ENCODE measurements at regions not wholly inside any gene's neighbourhood (a gene's known extent, or its start where the extent isn't known, plus 50 kb on each side); places are given as distances from the start of the nearest gene placed in this dataset.

DNA sequence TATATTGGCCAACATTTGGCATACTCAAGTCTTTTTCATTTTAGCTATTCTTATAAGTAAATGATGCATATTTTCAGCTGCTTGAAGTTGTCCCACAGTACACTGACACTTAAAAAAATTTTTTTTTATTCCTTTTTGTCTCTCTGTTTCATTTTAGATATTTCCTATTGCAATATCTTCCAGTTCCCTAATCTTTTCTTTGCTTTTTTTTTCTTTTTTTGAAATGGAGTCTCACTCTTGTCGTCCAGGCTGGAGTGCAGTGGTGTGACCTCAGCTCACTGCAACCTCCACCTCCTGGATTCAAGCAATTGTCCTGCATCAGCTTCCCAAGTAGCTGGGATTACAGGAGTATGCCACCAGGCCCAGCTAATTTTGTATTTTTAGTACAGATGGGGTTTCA lies 217.4 kb upstream of the KRR1 start:
- DNase-seq, result no peak

DNA sequence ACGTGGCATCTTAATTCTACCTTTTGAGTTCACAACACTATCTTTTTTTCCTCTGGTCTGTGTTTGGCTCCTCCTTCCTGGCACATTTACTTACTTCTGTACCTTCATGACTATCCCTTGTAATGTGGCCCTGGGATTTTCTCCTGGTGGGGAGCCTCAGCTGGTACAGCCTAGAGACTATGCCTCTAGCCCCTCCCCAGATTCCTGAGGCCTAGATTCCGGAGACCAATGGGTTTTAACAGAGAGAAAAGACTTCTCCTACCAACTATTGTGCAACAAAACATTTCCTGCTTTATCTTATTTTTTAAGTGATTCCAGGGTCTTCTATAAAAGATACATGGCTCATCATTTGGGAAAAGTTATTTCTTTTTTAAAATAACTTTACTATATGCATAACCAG lies 216.2 kb upstream of the KRR1 start:
- DNase-seq, result no peak

DNA sequence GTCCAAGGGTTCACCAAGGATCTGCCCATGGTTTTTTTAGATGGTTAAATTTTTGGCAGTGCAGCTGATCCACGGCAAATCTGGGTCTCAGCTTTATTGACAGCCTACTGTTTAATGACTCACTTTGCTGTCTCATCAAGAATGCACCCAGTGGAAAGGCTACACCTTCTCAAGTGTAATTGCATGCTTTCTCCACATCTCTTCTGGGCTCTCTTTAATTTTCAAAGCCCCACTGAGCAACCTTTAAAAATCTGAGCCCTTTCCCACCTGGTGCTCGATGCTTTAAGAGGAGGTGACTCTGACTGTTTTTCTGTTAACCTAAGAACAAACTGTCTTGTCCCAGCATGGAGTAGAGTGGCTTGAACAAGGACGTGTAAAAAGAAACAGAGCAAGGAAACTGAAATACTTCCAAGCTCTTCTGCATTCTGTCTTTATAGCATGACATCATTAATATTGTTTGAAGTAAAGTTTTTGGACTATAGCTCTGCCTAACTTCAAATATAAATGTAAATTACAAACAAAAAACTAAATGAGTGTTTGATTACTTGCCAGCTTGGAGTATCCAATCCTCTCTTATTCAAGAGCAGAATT lies 214.2 kb upstream of the KRR1 start:
- peak in 1 of 2 donors; percentile 51 for DNase-seq

DNA sequence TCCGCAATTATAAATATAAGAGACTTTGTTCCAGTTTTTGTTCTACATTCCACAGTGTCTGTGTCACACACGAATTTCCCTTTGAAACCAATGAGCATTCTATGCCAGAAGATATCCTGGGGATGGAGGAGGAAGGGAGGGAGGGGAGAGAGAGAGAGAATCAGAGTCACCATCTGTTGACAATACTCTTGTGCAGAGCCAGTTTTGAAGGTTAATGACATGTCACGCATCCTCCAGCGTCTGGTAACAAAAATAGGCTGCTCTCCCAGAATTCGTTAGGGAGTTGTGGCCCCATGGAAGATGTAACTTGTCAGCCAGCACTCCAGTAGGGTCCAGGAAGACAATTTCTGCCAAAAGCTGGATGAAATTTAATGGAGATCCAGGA lies 213.5 kb upstream of the KRR1 start:
- DNase-seq, result peak; percentile 95 to 96

DNA sequence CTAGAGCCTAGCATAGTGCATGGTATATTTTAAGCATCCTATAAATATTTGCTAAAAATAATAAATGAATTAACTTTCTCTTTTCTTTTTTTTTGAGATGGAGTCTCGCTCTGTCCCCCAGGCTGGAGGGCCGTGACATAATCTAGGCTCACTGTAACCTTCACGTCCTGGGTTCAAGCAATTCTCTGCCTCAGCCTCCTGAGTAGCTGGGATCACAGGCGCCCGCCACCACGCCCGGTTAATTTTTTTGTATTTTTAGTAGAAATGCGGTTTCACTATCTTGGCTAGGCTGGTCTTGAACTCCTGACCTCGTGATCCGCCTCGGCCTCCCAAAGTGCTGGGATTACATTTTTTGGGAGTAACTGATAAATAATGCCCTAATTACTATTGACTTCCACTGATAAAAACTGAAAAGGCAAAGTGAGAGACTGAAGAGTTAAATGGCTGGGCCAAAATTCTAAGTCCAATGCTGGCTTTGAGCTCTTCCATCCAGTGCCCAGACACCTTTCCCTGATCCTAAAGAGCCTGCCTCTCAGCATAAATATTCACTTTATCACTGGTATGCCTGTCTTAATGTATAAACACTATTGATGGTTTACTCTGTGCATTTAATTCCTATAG lies 213.0 kb upstream of the KRR1 start:
- no peak for DNase-seq

DNA sequence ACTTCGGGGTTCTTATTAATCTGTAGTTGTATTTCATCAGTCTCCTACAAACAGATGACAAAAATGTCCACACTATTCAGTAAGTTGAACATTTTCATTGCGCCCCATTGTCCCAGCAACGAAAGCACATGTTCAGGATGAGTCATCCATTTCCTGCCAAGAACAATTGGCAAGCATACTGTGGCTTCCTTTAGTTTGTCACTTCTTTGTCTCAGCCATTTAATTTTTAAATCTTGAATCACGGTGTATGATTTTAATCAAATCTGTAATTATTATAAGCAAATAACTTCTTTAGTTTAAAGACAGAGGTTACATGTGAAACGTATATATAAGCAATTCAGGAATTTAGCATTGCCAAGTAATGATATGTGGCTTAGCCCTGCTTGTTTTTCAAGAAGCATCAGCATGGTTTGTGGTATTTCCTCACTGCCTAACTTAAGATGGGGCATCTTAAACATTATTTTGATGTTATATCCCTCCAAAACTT lies 211.3 kb upstream of the KRR1 start:
- peak; percentile 72 to 75 for DNase-seq

DNA sequence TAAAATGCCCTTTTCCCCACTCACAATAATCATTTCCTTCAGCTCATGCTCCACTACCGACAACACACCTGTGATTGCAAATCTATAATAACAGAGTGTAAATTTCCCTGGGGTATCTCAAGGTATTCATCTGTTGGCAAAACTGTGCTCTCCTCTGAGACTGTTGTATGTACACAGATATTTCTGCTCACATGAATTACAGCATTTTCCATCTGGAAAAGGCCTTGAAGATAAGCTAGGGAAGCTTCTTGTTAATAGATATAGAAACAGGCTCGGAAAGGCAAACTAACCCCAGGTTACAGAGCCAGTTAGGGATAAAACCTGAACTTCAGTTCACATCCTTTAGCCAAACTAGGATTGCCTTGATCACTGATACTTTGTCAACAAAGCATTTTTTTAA lies 210.4 kb upstream of the KRR1 start:
- DNase-seq, result no peak

DNA sequence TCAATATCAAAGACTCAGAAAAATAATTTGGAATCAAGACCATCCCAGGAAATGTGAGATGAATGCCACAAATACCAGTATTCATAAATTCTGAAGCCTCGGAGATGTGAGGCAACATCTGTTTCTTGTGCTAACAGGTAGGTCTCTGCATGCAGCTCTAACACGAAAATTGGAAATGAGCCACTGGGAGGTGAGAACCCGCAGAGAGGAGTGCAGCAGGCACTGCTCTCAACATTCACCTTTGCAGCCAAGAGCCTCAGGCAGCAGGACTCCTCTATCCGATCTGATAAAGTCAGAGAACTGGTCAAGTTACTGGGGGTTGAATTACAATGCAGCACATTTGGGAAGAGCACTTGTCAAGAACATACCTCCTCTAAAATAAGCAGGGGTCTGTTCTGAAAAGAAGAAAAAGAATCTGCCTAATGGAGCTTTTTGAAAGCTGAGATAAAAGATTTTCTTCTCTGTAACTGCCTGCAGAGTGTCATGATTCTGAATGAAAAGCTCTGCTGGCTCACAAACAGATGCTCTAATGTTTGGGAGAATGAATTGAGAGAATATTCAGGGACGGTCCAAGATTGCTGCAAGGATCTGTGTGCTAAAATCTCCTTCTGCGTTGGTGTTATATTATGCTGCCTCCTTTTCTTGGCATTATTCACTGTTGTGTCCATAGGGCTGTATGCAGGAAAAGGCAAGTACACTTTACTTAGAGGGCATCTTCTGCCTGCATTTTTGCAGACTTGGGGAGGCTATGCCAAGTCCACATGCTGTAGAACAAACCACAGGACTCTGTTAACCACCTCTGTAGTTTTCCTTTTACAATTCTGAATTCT lies 209.6 kb upstream of the KRR1 start:
- no peak for DNase-seq

DNA sequence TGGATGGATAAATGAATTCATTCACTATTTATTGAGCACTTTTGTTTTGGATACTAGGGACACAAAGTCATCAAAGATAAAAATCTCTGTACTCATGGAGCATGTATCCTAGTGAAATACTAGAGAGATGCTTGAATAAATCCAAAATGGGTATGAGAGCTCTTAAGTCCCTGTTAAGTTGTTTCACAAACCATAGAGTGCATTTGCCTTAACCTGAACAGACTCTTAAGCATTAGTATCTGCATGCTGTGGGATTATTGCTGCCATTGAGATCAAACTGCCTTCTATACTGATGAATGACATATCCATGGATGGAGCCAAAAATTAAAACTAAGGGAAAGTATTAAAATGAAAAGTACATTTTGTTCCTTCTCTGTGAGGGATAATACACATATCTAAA lies 206.5 kb upstream of the KRR1 start:
- no peak for DNase-seq

DNA sequence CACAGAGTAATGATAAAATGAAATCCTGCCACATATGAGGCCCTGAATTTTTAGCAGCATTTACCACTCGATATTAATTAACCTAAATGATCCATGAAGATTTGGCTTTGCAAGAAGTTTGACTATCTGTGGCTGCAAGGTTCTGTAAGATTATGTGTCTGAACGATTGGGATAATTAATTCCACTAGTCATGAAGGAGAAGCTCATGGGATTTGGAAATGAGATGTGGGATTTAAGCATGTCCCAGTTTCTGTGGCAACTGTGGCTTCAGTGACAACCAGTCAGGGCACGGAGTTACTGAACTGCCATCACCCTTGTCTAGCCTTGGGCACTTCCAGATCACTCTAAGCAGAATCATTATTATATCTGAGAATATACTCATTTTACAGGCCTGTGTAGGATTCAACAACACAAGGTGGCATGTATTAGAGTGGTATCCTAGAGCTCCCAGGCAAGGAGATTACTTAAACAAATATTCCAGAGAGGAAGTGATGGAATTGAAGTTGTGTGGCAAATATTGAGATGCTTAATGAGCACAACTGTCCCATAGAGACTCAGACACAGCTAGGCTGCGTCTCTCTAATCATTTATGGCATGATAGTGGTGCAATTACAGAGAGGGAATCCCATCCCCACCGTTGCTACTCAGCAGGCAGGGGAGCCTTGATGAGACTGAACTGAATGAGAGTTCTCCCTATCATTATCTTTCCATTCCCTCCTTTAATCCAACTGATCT lies 205.0 kb upstream of the KRR1 start:
- DNase-seq, result no peak

DNA sequence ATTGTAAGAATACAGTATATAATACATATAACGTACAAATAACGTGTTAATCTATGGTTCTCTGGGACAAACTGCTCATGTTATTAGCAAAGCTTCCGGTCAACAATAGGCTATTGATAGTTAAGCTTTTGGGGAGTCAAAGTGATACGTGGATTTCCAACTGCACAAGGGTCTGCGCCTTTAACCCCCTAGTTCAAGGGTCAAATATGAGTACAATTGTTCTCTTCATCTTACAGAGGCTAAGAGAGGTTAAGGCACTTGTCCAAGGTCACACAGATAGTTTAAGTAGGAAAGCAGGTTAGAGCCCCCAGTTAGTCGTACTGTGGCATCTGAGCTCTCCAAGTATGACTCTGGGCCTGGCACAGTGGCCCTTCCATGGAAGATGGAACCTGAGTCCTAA lies 204.3 kb upstream of the KRR1 start:
- no peak for DNase-seq

DNA sequence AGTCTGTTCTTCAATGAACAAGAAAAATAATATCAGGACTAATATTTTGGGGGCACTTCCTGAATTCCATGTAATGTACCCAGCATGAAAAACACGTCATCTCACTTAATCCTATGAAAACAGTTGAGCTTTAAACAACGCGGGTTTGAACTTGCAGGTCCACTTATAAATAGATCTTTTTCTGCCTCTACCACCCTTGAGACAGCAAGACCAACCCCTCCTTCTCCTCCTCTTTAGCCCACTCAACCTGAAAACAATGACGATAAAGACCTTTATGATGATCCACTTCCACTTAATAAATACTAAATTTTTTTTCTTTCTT lies 203.9 kb upstream of the KRR1 start:
- DNase-seq, result no peak

DNA sequence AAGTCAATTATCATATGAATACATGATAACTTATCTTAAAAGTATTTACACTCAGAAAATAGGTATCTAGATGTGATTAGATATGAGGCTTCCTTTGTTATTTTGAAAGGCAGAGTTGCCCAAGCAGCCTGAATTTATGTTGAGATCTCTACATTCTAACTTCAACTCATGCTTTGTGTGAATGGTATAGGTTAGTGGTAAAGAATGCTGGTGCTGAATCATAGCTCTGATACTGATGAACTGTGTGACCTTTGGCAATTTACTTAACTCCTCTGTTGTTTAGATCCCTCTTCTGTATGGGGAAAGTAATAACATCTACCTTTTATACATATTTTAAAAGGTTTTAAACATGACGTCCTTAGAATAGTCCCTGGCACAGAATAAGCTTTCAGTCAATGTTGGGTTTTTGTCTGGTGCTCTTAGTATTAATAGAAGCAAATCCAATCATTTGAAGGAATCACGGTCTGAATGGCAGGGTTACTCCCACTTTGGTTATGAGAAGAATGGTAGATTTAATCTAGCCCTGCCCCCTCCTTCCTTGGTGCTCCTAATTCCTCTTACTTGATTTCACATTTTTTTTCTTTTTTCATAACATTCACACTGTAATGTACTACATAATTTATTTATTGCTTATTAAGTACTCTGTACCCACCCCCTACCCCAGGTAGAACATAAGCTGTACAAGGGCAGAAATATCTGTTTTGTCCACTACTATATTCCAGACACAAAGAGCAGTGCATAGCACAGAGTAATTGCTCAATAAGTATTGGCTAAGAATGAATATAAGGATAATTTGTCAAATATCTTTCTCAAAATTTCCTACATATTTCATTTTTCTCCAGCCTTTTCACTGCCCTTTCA lies 203.3 kb upstream of the KRR1 start:
- no peak for DNase-seq

DNA sequence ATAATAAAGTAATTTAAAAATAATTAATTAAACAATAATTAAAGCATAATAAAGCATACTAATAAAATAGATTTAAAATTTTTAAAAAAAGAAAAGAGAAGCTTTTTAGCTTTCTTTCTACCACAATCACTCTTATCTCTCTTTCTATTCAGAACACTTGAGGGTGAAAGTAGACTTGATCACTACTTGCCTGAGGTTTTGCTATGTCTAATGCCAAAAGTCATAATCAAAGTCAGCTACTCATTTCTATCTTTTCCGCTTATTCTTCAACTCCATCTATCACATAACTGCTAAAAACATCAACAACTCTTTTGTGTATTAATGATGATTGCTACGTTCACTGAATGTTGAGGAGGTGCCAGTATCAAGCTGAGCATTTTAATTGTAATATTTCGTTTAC lies 202.0 kb upstream of the KRR1 start:
- no peak for DNase-seq

DNA sequence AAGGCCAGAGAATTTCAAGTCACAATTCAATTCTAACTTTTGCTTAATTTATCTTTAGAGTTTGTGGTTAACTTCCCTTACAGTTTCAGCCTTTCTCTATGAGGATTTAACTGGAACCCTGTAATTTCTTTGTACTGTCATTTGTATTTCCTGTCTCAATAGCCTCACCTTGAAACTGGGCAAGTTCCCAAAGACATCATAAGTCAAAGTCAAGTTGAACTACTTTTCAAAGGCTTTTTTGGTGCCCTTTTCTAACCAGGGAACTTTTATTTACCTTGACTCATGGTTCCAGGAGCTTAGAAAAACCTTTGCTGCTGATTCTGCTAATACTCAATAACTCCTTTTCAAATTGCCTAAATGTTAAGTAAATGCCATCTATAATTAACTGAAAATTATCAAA lies 200.8 kb upstream of the KRR1 start:
- DNase-seq, result no peak

DNA sequence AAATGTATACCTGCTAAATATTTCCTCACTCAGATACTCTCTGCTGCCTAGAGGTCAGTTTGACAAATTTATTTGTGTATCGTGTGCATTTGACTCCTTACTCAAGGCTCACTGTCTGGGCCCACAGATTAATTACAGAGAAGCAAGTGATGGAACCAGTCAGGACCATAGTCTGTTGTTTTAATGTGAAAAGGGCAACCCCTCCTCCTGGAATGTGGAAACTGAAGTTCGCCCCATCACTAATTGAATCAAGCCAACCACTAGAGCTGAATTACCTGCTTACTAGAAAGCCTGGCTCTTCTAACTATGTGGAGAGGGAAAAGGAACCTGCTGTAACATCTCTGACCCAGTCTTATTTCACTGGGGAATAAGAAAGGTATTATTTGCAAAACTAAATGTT lies 199.9 kb upstream of the KRR1 start:
- DNase-seq, result no peak

DNA sequence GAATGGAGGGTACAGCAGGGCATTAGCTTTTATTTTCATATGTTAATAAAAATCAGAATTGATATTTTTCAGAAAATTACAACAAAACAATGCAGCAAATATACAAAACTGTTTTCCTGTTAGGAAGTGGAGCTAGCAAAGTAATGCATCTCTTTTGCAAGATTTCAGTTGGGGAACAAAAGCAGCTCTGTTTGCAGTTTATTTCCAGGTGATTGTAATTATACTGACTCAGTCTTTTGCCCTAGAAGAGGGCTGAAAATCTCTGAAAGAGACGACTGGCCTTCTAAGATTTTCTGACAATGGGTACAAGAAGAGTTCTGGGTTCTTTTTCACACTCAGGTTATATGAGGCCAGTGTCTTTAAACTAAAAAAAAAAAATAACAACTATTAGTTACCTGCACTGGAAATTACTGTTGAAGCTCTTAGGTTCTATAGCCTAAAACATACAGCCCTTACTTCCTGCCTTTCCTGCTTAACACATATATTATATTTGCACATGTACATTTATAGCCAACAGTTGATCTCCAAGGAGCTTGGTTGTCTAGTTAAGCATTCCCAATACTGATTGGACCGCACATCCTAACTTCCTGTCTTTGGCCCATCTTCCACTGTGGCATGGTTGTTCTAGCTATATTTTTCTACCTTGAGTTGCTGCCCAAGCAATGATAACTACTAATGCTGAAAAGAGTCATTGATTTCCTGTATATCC lies 199.1 kb upstream of the KRR1 start:
- no peak for DNase-seq

DNA sequence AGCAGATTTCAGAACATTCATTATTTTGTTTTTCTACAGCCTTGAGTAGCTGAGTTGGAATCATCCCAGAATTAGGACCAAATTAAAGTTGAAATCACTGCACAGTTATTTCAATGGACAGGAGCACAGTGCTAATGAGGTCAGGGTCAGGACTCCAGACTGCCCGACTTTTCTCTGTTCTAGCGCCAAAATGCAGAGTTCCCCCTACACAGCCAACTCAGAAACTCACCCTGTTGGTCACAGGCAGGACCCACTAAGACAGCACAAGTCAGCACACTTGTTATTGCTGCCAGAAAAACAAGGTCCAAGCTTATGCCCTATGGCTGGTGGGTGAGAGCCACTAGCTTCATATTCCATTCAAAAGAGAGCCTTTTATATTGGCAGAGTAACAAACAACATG lies 198.1 kb upstream of the KRR1 start:
- no peak for DNase-seq

DNA sequence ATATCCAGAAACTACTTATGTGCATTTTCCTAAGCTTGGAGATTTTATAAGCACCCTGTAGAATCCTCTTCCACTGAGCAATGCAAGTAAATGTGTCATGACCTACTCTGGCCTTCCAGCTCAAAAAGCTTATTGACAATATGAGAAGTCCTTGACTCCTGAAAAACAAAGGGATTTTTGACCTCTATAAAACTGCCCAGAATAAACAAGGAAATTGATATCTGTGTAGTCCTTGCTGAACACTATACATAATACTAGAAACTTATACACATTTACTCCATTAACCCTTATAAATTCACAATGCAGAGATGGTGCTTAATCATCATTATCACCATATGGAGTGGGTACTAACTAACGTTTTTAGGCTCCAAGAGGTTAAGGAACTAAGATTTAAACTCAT lies 197.4 kb upstream of the KRR1 start:
- no peak for DNase-seq

DNA sequence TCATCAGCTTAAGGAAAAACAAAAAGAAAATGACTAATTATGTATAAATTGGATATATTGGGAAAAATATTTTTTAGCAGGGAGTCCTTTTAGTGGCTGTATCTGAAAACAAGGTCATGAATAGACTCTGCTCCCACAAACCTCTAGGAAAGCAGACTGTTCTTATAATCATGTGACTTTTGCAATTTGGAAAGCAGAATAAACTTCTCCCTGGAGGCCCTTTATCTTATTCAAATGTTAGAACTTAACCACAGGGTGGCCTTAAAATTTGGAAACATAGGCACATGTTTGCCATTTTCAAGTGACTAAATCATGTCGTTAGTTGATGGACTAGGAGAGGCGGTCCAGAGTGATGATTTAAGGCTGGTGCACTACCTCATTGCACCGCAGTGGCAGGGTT lies 196.6 kb upstream of the KRR1 start:
- DNase-seq, result no peak

Data from right lung (tissue), 2 donors.